Fibroblast of upper back skin (primary cell): ENCODE measurements at regions not wholly inside any gene's neighbourhood (a gene's known extent, or its start where the extent isn't known, plus 50 kb on each side); places are given as distances from the start of the nearest gene placed in this dataset.

ENCODE experiments used
- DNase-seq: peaks from one replicate; pipeline ENCODE4 v3.0.0-alpha.2; 2013

DNA sequence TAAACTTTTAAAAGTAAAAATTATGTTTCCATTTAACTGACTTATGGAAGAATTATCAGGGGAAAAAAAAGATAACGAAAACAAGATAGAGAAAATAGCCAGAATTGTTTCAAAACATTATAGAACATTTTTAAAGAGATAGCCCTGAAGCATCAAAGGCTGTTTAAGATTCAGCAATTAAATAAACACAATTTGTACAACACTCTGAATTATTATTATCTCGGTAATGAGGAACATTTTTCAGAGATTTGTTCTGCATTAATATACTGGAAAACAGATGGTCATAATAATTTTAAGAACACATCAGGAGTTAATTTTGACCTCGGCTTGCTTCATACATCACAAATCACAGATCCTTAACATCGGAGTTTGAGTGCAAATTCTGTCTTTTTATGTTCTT lies 643.8 kb downstream of the SORCS1 start:
- no peak for DNase-seq

GRCh38 chr10:106519376-106520030 lies 645.0 kb downstream of the SORCS1 start:
- DNase-seq, result peak; percentile 44

DNA sequence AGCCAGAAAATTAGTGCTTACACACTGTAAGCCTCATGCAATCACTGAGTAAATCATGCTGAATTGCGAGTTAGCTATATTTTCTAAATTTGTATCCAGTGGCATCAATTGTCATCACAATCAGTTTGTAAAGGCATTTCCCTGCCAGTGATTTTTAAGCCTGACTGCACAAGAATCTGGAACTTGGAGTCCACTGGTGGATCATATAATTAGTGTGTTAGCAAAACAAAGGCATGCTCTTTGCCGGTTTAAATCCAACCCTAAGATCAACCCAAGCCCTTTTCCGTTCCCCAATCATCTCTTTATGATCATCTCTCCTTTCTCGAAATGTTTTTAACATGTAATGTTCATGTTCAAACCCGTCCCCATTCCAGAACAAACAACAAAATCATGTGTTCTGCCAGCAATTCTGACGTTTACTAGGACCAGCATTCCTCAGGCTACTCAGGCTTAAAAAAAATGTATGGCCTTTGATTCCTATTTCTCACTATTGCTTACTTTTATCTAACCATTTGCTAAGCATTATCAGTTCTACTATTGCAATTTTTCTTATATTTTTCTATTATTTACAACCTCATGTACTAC lies 649.2 kb downstream of the SORCS1 start:
- no peak for DNase-seq

GRCh38 chr10:106513352-106513771 lies 651.1 kb downstream of the SORCS1 start:
- no peak for DNase-seq

DNA sequence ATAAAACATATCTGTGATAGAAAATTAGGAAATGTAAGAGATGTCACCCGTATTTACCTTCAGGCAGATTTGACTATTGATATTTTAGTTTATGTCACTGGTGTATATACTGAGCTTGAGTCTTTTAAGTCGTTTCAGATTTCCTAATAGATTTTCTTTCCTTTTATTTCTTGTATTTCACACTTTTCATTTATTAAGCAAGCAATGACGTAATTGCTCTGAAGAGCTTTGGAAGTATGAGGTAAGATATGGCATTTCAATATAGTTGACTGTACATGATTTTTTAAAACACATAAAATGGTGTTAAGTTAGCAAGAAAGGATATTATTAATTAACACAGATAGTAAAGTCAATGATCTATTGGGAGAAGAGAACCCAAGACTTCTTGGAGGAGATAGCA lies 652.6 kb downstream of the SORCS1 start:
- no peak for DNase-seq

- DNase-seq, result no peak
Observed at GRCh38 chr10:106508950-106509349, 655.6 kb downstream of the SORCS1 start.

DNA sequence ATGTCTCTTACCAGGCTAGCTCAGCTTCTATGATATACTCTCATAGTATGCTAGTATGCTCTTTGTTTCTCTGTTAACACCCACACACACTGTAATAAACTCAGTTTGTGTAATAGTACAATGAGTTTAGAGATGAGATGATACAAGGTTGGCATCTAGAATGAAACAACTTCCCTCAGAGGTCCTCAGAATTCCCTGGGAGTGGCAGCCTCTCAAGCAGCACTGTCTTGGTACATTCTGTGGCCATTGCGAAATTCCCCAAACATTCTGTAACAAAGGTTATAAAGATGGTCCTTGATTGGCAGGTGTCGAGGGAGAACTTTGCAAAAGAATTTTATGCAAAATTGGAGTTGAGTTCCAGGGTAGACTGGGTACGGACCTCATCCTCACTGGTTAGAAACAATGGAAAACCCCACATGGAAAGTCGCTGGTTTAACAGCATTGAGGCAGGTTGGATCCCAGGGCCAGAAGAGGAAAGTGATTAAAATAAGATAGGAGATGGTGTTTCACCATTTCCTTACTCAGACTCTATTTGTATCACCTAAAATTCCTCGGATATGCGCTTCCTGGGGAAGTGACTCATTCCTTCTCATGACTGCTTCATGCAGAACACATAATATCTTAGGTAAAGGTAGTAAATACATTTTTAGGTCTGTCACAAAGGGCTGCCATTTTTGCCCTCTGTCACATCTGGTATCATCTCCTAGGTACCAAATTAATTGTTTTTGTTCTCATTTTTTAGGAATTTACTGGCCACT lies 657.8 kb downstream of the SORCS1 start:
- no peak for DNase-seq

DNA sequence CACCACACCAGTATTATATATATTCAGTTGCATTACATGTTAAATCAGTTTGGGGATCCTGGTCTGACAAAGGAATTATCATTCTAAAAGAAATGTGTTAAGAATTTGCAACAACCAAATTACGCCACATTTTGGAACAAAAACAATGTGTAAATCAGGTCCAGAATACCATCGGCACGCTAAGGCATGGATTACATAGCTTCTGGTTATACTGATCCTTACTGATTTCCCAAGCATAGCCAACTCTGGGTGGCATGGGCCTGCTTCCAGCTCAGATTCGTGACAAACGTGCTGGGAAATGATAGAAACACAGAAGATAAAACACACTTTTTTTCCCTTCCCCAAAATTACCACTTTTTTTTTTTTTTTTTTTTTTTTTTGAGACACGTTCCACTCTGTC lies 660.0 kb downstream of the SORCS1 start:
- no peak for DNase-seq

DNA sequence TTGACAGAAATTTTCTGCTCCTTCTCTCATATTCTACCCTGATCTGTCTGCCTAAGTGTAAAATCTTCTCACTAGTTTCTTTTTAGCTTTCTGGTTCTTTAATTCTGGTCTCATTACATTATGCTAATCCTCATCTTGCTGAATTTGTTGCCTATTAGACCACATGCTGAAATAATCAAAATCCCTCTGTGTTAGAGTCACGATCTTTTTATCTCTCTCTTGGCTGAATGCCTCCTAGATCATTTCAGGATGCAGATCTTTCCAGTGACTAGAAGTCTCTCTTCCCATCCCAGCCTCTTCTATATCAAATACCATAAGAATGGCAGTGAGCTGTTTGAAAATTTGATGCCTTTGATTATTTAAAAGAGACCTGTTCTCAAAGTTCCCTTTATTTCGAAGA lies 661.9 kb downstream of the SORCS1 start:
- DNase-seq, result no peak

DNA sequence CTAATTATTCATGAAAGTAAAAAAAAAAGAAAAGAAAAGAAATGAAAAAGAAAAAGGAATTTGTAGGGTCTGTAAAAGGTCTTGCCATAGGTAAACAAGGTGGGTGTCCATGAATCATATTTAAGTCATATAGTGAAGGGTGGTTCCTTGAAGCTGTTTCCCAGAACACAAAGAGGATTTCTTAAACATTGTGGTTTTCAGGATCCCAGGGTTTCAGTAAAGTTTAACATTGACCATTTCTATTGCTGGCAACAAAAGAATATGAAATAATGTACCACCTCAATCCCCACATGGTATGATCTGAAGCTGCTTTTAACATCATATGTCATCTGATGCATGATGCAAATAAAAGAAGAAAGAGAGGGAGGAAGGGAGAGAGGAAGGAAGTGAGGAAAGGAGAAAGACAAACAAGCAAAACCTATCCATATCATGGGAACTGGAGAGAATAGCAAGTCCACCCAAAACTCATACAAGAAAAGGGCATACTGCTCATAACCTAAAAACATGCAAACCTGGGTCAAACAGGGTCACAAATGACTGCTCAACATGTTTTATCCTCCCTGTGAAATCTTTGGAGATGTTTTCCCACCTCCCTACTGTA lies 663.5 kb downstream of the SORCS1 start:
- no peak for DNase-seq

- no peak for DNase-seq
Observed at GRCh38 chr10:106500041-106500924, 664.2 kb downstream of the SORCS1 start.

GRCh38 chr10:106499448-106499847 lies 665.1 kb downstream of the SORCS1 start:
- no peak for DNase-seq

DNA sequence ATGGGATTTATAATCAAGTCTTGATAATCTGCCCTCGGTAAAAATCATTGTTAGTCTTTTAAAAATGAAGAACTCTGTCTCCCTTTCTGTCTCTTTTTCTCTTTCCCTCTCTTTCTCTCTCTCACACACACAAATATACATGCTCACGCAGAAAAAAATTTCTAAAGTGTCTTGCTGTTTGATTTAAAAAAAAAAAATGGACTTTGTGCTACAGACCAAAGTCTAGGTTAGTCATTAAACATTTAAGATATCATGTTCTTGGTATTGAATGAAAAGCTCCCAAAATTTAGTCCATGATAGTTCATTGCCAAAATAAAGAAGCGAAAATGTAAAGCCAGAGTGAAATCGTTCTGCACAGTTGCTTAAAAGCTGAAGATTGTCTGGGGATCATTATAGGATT lies 665.8 kb downstream of the SORCS1 start:
- DNase-seq, result no peak

- no peak for DNase-seq
Observed at GRCh38 chr10:106495931-106496330, 668.6 kb downstream of the SORCS1 start.

DNA sequence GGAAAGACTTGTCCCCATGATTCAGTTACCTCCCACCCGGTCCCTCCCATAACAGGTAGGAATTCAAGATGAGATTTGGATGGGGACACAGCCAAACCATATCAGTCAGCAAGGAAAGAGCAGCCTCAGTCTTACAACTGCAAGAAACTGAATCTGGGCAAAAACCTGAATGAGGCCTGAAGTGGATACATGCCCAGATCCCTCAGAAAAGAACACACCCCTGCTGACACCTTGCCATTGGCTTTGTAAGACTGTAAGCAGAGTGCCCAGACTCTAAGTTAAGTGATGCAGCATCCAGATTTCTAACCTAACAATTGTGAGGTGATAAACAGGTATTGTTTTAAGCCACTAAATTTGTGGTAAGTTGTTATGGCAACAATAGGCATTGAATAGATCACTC lies 670.8 kb downstream of the SORCS1 start:
- DNase-seq, result no peak

- DNase-seq, result no peak
Observed at GRCh38 chr10:106493226-106493625, 671.3 kb downstream of the SORCS1 start.

DNA sequence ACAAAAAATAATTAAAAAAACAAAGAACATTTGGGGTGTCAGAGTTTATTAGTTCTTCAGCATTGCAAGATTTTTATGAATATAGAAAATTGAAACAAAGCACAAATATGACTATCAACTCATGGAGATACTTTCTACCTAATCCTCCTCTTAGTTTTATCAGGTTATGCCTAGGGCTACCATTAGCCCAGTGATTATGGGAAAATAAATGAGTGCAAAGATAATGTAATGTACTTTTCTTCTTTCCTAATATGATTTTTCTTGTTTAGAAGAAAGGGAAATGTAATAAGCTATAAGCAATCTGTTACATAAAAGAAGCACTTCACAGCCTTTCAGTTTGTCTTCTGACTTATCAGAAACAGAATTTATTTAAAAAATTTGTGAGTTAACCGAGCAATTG lies 676.8 kb downstream of the SORCS1 start:
- no peak for DNase-seq

GRCh38 chr10:106481598-106482275 lies 682.8 kb downstream of the SORCS1 start:
- no peak for DNase-seq

GRCh38 chr10:106479636-106480035 lies 684.9 kb downstream of the SORCS1 start:
- DNase-seq, result no peak

DNA sequence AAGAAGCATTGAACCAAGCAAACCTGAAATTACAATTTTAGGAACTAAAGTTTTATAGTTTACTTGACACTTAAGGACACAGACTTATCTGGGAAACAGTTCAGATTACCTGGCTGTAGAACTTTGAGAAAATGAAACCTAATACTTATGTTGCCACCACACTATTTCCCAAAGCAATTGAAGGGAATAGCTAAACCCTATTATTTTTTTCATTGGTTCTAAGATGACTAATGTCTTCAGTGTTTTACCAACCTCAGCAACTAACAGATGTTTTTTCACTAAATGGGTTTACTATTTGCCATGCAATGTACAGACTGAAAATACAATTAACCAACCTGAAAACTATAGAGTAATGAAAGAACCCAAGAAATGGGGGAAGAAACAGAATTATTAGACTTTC lies 689.6 kb downstream of the SORCS1 start:
- DNase-seq, result peak; percentile 11

DNA sequence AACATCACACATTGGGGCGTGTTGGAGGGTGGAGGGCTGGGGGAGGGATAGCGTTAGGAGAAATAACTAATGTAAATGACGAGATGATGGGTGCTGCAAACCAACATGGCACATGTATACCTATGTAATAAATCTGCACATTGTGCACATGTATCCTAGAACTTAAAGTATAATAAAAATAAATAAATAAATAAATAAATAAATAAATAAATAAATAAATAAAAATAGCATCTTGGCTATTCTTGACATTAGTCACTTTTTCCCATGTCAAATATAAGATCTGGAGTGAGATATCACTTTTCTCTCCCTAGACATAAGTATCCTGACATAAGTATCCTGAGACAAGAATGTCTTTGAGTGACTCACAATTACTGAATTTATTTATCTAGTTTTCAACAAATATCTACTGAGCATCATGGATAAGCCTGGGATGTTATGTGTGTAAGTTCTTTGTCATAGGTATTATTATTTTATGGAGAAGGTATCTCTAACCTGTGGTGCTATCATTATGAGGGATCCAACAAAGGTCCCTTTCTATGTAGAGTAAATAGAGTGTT lies 691.3 kb downstream of the SORCS1 start:
- DNase-seq, result no peak

- no peak for DNase-seq
Observed at GRCh38 chr10:106467506-106467905, 697.0 kb downstream of the SORCS1 start.
